ENCODE measurements at regions not wholly inside any gene's neighbourhood (a gene's known extent, or its start where the extent isn't known, plus 50 kb on each side); places are given as distances from the start of the nearest gene placed in this dataset.
"Not testable (repeated sequence)": the region's sequence is repeated elsewhere in the genome, so short reads cannot be mapped to it uniquely, and the experiment has no call there.

- no peak for DNase-seq
- H2BK12ac ChIP-seq (ENCODE audit: low read length): no peak overlapping the region
- no peak overlapping the region for H2BK120ac ChIP-seq (ENCODE audit: insufficient read depth, low read length, poor library complexity)
- H3K27me3 ChIP-seq (ENCODE audit: insufficient read depth, low read length): no peaks in the 10 kb centered on the region
- no peak overlapping the region for H2AFZ ChIP-seq (ENCODE audit: insufficient read depth, low read length, poor library complexity)
- no peak overlapping the region for H4K8ac ChIP-seq (ENCODE audit: low read depth, low read length)
- H3K79me2 ChIP-seq (ENCODE audit: control insufficient read depth, insufficient read depth, low read length, poor library complexity): no peaks in the 10 kb centered on the region
- H2AK5ac ChIP-seq (ENCODE audit: low read length): no peak overlapping the region
- H3K23ac ChIP-seq (ENCODE audit: low read length): no peak overlapping the region
- no peak overlapping the region for H4K91ac ChIP-seq (ENCODE audit: low read depth, low read length)
- H3K4me3 ChIP-seq (ENCODE audit: low read depth, low read length): no peak overlapping the region
- no peak overlapping the region for H3K14ac ChIP-seq (ENCODE audit: low read length)
- no peak overlapping the region for H3K4ac ChIP-seq (ENCODE audit: low read depth, low read length)
- no peak overlapping the region for H2BK5ac ChIP-seq (ENCODE audit: low read depth, low read length, poor library complexity)
- no peaks in the 10 kb centered on the region for H3K79me1 ChIP-seq (ENCODE audit: low read length)
- H3K27ac ChIP-seq (ENCODE audit: low read depth, low read length): no peak overlapping the region
- no peaks in the 10 kb centered on the region for H3K4me1 ChIP-seq (ENCODE audit: control insufficient read depth in 1 of 2, insufficient read depth in 2 of 2, low read length in 2 of 2)
- H4K12ac ChIP-seq (ENCODE audit: low read depth, low read length): no peak overlapping the region
- H3K9ac ChIP-seq (ENCODE audit: low read length): no peak overlapping the region
- peaks cover 2% of the 10 kb centered on the region for H3K9me3 ChIP-seq (ENCODE audit: insufficient read depth, low read depth, low read length)
- no peaks in the 10 kb centered on the region for H3K36me3 ChIP-seq (ENCODE audit: control insufficient read depth in 1 of 2, insufficient read depth in 2 of 2, low read length in 2 of 2)
- H3K18ac ChIP-seq (ENCODE audit: low read length): no peak overlapping the region
- H3K4me2 ChIP-seq (ENCODE audit: low read length): no peak overlapping the region
Measured at GRCh38 chr16:54879681-54880080, 51.0 kb upstream of the IRX5 start.

DNA sequence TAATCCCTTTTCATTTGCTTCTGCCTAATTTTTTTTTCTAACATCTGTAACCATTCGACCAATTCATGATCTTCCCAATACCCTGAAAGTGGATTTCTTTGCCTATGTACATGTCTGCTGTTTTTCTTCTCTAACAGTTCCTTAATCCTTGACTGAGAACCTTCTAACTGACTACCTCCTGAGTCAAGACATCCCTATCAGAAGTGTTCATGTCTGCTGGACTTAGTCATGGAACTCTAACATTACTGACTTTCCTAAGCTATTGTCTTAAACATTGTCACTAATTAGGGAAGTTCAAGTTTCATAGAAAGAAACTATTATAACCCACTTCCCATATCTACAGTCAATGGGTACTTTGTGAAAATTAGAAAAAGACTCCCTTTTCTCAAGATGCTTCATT, 52.4 kb upstream of the IRX5 start:
- H3K79me2 ChIP-seq (ENCODE audit: control insufficient read depth, insufficient read depth, low read length, poor library complexity): no peaks in the 10 kb centered on the region
- no CpG with 5 or more reads among the region's 1 CpG for WGBS (ENCODE audit: extremely low coverage, insufficient coverage, insufficient read length)
- H4K8ac ChIP-seq (ENCODE audit: low read depth, low read length): no peak overlapping the region
- H2BK120ac ChIP-seq (ENCODE audit: insufficient read depth, low read length, poor library complexity): no peak overlapping the region
- no peak overlapping the region for H3K4ac ChIP-seq (ENCODE audit: low read depth, low read length)
- H3K27ac ChIP-seq (ENCODE audit: low read depth, low read length): no peak overlapping the region
- no peak overlapping the region for H3K9ac ChIP-seq (ENCODE audit: low read length)
- H2BK5ac ChIP-seq (ENCODE audit: low read depth, low read length, poor library complexity): no peak overlapping the region
- no peak overlapping the region for H4K12ac ChIP-seq (ENCODE audit: low read depth, low read length)
- no peak overlapping the region for H3K4me3 ChIP-seq (ENCODE audit: low read depth, low read length)
- no peak for DNase-seq
- no peak overlapping the region for H2AK5ac ChIP-seq (ENCODE audit: low read length)
- no peaks in the 10 kb centered on the region for H3K36me3 ChIP-seq (ENCODE audit: control insufficient read depth in 1 of 2, insufficient read depth in 2 of 2, low read length in 2 of 2)
- no peaks in the 10 kb centered on the region for H3K79me1 ChIP-seq (ENCODE audit: low read length)
- no peak overlapping the region for H3K23ac ChIP-seq (ENCODE audit: low read length)
- no peak overlapping the region for H3K18ac ChIP-seq (ENCODE audit: low read length)
- no peaks in the 10 kb centered on the region for H3K27me3 ChIP-seq (ENCODE audit: insufficient read depth, low read length)
- H2BK12ac ChIP-seq (ENCODE audit: low read length): no peak overlapping the region
- no peak overlapping the region for H3K14ac ChIP-seq (ENCODE audit: low read length)
- no peaks in the 10 kb centered on the region for H3K4me1 ChIP-seq (ENCODE audit: control insufficient read depth in 1 of 2, insufficient read depth in 2 of 2, low read length in 2 of 2)
- H2AFZ ChIP-seq (ENCODE audit: insufficient read depth, low read length, poor library complexity): no peak overlapping the region
- H3K4me2 ChIP-seq (ENCODE audit: low read length): no peak overlapping the region
- no peak overlapping the region for H4K91ac ChIP-seq (ENCODE audit: low read depth, low read length)
- H3K9me3 ChIP-seq (ENCODE audit: insufficient read depth, low read depth, low read length): no peaks in the 10 kb centered on the region

DNA sequence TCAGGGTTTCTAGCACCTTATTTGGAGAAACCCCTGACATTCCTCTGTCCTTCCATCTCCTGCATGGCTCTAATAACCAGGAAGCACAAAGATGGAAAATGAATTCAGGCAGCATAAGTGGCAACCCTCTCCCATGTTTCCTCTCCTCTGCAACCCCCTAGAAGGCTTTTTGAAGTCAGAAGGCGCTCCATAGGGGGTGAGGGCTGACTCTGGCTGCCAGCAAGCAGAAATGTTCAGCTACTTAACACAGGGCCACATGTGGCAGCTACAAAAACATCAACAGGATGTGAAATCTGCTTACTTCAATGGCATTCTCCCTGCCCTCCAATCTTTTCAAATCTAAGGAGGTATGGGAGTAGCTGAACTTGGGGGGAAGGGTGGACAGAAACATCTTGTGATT, 55.2 kb upstream of the IRX5 start:
- Histone ChIP-seq H2AK5ac (ENCODE audit: low read length) (no peak overlapping the region), H2BK12ac (ENCODE audit: low read length) (no peak overlapping the region), H3K9me3 (ENCODE audit: insufficient read depth, low read depth, low read length) (no peaks in the 10 kb centered on the region), H3K23ac (ENCODE audit: low read length) (no peak overlapping the region), H4K8ac (ENCODE audit: low read depth, low read length) (no peak overlapping the region), H3K36me3 (ENCODE audit: control insufficient read depth in 1 of 2, insufficient read depth in 2 of 2, low read length in 2 of 2) (no peaks in the 10 kb centered on the region), H3K14ac (ENCODE audit: low read length) (no peak overlapping the region), H4K91ac (ENCODE audit: low read depth, low read length) (no peak overlapping the region), H4K12ac (ENCODE audit: low read depth, low read length) (no peak overlapping the region), H3K79me2 (ENCODE audit: control insufficient read depth, insufficient read depth, low read length, poor library complexity) (no peaks in the 10 kb centered on the region), H2AFZ (ENCODE audit: insufficient read depth, low read length, poor library complexity) (no peak overlapping the region), H3K27ac (ENCODE audit: low read depth, low read length) (no peak overlapping the region), H2BK5ac (ENCODE audit: low read depth, low read length, poor library complexity) (no peak overlapping the region), H3K4me2 (ENCODE audit: low read length) (no peak overlapping the region), H3K4me3 (ENCODE audit: low read depth, low read length) (no peak overlapping the region), H3K79me1 (ENCODE audit: low read length) (no peaks in the 10 kb centered on the region), H3K9ac (ENCODE audit: low read length) (no peak overlapping the region), H2BK120ac (ENCODE audit: insufficient read depth, low read length, poor library complexity) (no peak overlapping the region), H3K18ac (ENCODE audit: low read length) (no peak overlapping the region), H3K4me1 (ENCODE audit: control insufficient read depth in 1 of 2, insufficient read depth in 2 of 2, low read length in 2 of 2) (no peaks in the 10 kb centered on the region), H3K4ac (ENCODE audit: low read depth, low read length) (no peak overlapping the region), H3K27me3 (ENCODE audit: insufficient read depth, low read length) (no peaks in the 10 kb centered on the region)
- no peak for DNase-seq
- no CpG with 5 or more reads among the region's 1 CpG for WGBS (ENCODE audit: extremely low coverage, insufficient coverage, insufficient read length)

DNA sequence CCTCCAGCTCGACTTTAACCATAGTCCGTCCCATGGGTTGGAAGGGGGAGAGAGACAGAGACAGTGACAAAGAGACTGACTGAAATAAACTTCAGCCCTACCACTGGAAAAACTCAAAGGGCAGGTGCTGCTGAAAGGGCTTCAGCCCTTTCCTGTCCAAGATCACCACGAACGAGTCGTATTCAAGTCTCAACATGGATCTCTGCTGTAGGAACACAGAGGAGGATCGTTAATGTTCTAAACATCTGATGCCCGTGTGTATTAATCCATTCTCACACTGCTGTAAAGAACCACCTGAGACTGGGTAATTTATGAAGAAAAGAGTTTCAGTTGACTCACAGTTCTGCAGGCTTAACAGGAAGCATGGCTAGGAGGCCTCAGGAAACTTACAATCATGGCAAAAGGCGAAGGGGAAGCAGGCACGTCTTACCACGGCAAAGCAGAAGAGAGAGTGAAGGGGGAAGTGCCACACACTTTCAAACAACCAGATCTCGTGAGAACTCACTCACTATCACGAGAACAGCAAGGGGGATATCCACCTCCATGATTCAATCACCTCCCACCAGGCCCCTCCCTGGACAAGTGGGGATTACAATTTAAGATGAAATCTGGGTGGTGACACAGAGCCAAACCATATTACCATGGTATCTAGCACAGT, 56.8 kb upstream of the IRX5 start:
- no CpG with 5 or more reads among the region's 12 CpGs for WGBS (ENCODE audit: extremely low coverage, insufficient coverage, insufficient read length)
- not testable (repeated sequence) for H4K12ac ChIP-seq (ENCODE audit: low read depth, low read length); H3K4me1 ChIP-seq (ENCODE audit: control insufficient read depth in 1 of 2, insufficient read depth in 2 of 2, low read length in 2 of 2); H2AFZ ChIP-seq (ENCODE audit: insufficient read depth, low read length, poor library complexity); H3K9ac ChIP-seq (ENCODE audit: low read length); H2BK5ac ChIP-seq (ENCODE audit: low read depth, low read length, poor library complexity); H3K4me2 ChIP-seq (ENCODE audit: low read length); DNase-seq; H3K27me3 ChIP-seq (ENCODE audit: insufficient read depth, low read length); H4K8ac ChIP-seq (ENCODE audit: low read depth, low read length); H3K36me3 ChIP-seq (ENCODE audit: control insufficient read depth in 1 of 2, insufficient read depth in 2 of 2, low read length in 2 of 2); H3K79me1 ChIP-seq (ENCODE audit: low read length); H3K14ac ChIP-seq (ENCODE audit: low read length); H3K4ac ChIP-seq (ENCODE audit: low read depth, low read length); H2BK12ac ChIP-seq (ENCODE audit: low read length); H2AK5ac ChIP-seq (ENCODE audit: low read length); H2BK120ac ChIP-seq (ENCODE audit: insufficient read depth, low read length, poor library complexity); H3K27ac ChIP-seq (ENCODE audit: low read depth, low read length); H3K4me3 ChIP-seq (ENCODE audit: low read depth, low read length); H4K91ac ChIP-seq (ENCODE audit: low read depth, low read length); H3K18ac ChIP-seq (ENCODE audit: low read length); H3K79me2 ChIP-seq (ENCODE audit: control insufficient read depth, insufficient read depth, low read length, poor library complexity); H3K9me3 ChIP-seq (ENCODE audit: insufficient read depth, low read depth, low read length); H3K23ac ChIP-seq (ENCODE audit: low read length)

Measured in trophoblast cell (in vitro differentiated cells and primary cell).